ENCODE measurements at regions not wholly inside any gene's neighbourhood (a gene's known extent, or its start where the extent isn't known, plus 50 kb on each side); places are given as distances from the start of the nearest gene placed in this dataset.

DNA sequence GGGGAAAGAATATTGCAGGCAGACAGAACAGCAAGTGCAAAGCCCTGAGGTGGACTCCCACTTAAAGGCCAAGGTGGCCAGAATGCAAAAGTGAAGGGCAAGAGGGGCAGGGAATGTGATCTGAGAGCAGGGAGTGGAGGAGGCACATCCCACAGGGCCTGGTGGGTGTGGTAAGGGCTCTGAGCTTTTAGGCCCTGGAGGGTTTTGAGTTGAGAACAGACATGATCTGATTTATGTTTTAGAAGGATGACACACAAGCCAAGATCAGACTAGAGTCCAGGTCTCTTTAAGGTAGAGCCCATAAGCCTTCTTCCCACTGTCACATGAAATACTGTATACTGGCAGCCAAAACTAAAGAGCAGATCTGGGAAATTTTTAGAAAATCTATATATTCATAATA, 162.5 kb downstream of the SLC38A4 start:
- Mint-ChIP-seq H3K36me3 (ENCODE audit: low read depth) (no peaks in the 10 kb centered on the region), H3K4me1 (ENCODE audit: low read depth) (peaks cover 69% of the 10 kb centered on the region), H3K9me3 (ENCODE audit: low read depth) (no peaks in the 10 kb centered on the region), H3K4me3 (ENCODE audit: unreplicated experiment) (no peak overlapping the region), H3K27me3 (ENCODE audit: low read depth) (no peaks in the 10 kb centered on the region), H3K27ac (ENCODE audit: unreplicated experiment) (peak overlapping the region; percentile 2)
- no peak for DNase-seq (ENCODE audit: low spot score)
- no peak for TF ChIP-seq CTCF (IDR thresholded peaks at IDR 0.05)

GRCh38 chr12:46661110-46661845, 164.5 kb downstream of the SLC38A4 start:
- no peaks in the 10 kb centered on the region for H3K9me3 Mint-ChIP-seq (ENCODE audit: low read depth)
- DNase-seq (ENCODE audit: low spot score): no peak
- TF ChIP-seq CTCF (IDR thresholded peaks at IDR 0.05): peak; percentile 92
- peaks cover 88% of the 10 kb centered on the region for H3K4me1 Mint-ChIP-seq (ENCODE audit: low read depth)
- no peak overlapping the region for H3K4me3 Mint-ChIP-seq (ENCODE audit: unreplicated experiment)
- no peaks in the 10 kb centered on the region for H3K27me3 Mint-ChIP-seq (ENCODE audit: low read depth)
- no peaks in the 10 kb centered on the region for H3K36me3 Mint-ChIP-seq (ENCODE audit: low read depth)
- H3K27ac Mint-ChIP-seq (ENCODE audit: unreplicated experiment): peak overlapping the region; percentile 95

- H3K27ac Mint-ChIP-seq (ENCODE audit: unreplicated experiment): peak overlapping the region; percentile 95
- DNase-seq (ENCODE audit: low spot score): no peak
- TF ChIP-seq CTCF (IDR thresholded peaks at IDR 0.05): no peak
- H3K4me1 Mint-ChIP-seq (ENCODE audit: low read depth): peaks cover 86% of the 10 kb centered on the region
- H3K9me3 Mint-ChIP-seq (ENCODE audit: low read depth): no peaks in the 10 kb centered on the region
- H3K36me3 Mint-ChIP-seq (ENCODE audit: low read depth): no peaks in the 10 kb centered on the region
- no peak overlapping the region for H3K4me3 Mint-ChIP-seq (ENCODE audit: unreplicated experiment)
- no peaks in the 10 kb centered on the region for H3K27me3 Mint-ChIP-seq (ENCODE audit: low read depth)
These were observed 165.1 kb downstream of the SLC38A4 start for GRCh38 chr12:46660719-46661109.

- H3K36me3 Mint-ChIP-seq (ENCODE audit: low read depth): no peaks in the 10 kb centered on the region
- peaks cover 81% of the 10 kb centered on the region for H3K4me1 Mint-ChIP-seq (ENCODE audit: low read depth)
- peak overlapping the region; percentile 37 for H3K4me3 Mint-ChIP-seq (ENCODE audit: unreplicated experiment)
- no peak for DNase-seq (ENCODE audit: low spot score)
- H3K27ac Mint-ChIP-seq (ENCODE audit: unreplicated experiment): peak overlapping the region; percentile 95
- TF ChIP-seq CTCF (IDR thresholded peaks at IDR 0.05): no peak
- no peaks in the 10 kb centered on the region for H3K27me3 Mint-ChIP-seq (ENCODE audit: low read depth)
- H3K9me3 Mint-ChIP-seq (ENCODE audit: low read depth): no peaks in the 10 kb centered on the region
These were observed 165.5 kb downstream of the SLC38A4 start for GRCh38 chr12:46660276-46660675.

GRCh38 chr12:46659824-46660223, 166.0 kb downstream of the SLC38A4 start:
- no peaks in the 10 kb centered on the region for H3K36me3 Mint-ChIP-seq (ENCODE audit: low read depth)
- H3K27ac Mint-ChIP-seq (ENCODE audit: unreplicated experiment): peak overlapping the region; percentile 95
- H3K4me3 Mint-ChIP-seq (ENCODE audit: unreplicated experiment): peak overlapping the region; percentile 37
- peaks cover 77% of the 10 kb centered on the region for H3K4me1 Mint-ChIP-seq (ENCODE audit: low read depth)
- H3K27me3 Mint-ChIP-seq (ENCODE audit: low read depth): no peaks in the 10 kb centered on the region
- TF ChIP-seq CTCF (IDR thresholded peaks at IDR 0.05): no peak
- no peak for DNase-seq (ENCODE audit: low spot score)
- H3K9me3 Mint-ChIP-seq (ENCODE audit: low read depth): no peaks in the 10 kb centered on the region

Data from chondrocyte (in vitro differentiated cells).